Pancreas (tissue), 10 donors: ENCODE measurements at regions not wholly inside any gene's neighbourhood (a gene's known extent, or its start where the extent isn't known, plus 50 kb on each side); places are given as distances from the start of the nearest gene placed in this dataset.

Experiments used
- ATAC-seq, 4 donors: fragments of 200-7000 bp; cut with Tn5 transposase; one replicate each; pipeline versions ENCODE4 v1.8.0 to v1.9.1; 2020; ENCODE audit warnings: mild to moderate bottlenecking in 4 of 4, moderate library complexity in 4 of 4
- DNase-seq, 6 donors: peaks; one replicate each; pipeline ENCODE4 v3.0.0-alpha.2; 2020
- FAIRE-seq: peaks from 2 replicates; lab custom pipeline; 2012; peaks lifted over from hg19 to GRCh38; lab: Jason Lieb, UNC
- H3K27ac ChIP-seq, 4 donors: fragments of 200-600 bp; sonication (generic); 1 replicate in 3 of 4; 2 replicates in 1 of 4; pipeline versions ENCODE4 v1.5.0 to v1.8.0; 2020
- H3K27me3 ChIP-seq, 4 donors: fragments of 200-600 bp; one replicate each; pipeline ENCODE4 v1.8.0; 2021
- H3K36me3 ChIP-seq, 3 donors: fragments of 200-600 bp; sonication (generic) in 1 of 3; one replicate each; pipeline versions ENCODE4 v1.5.0 to v1.8.0; 2020 to 2021
- H3K4me1 ChIP-seq, 3 donors: fragments of 200-600 bp; one replicate each; pipeline ENCODE4 v1.8.0; 2021
- H3K4me3 ChIP-seq, 4 donors: fragments of 200-600 bp; sonication (generic) in 2 of 4; one replicate each; pipeline versions ENCODE4 v1.5.0 to v1.8.0; 2020 to 2021
- H3K9me3 ChIP-seq, 4 donors: fragments of 200-600 bp; one replicate each; pipeline ENCODE4 v1.8.0; 2021
- WGBS, 2 donors: extraction: QIAGEN DNeasy Blood & Tissue Kit; methylation state at CpG; one replicate each; pipeline ENCODE4 v1.1.7; 2013; 5-methylcytosine and 5-hydroxymethylcytosine counted together
- intact Hi-C, 3 donors: fragments of 100-400 bp; cut with DNase I; formaldehyde crosslinking; loops; one replicate each; pipeline versions ENCODE4 v1.11.1 to v1.14.2; 2022
- TF ChIP-seq, protein P1 (sequence below), 4 donors: fragments of 200-600 bp; sonication (generic) in 3 of 4; IDR thresholded peaks; one replicate each; pipeline versions ENCODE4 v1.5.0 to v1.8.0; 2021; ENCODE audit warnings: antibody characterized with exemption in 4 of 4
- donor health status: healthy with polysubstance abuse.
- donor health status: DM: no; HTN: no; CAD: no; lungs with moderate emphysema.
- donor health status: DM: no; HTN: no; CAD: no.
- donor health status: control.
- donor health status: control.
- donor health status: Bipolar disorder and iron deficiency.
- donor health status: DM: yes; HTN: yes; CAD: no.
- donor health status: DM: no; HTN: no; CAD: no.
- donor health status: DM: no; HTN: no; CAD: no.
- donor health status: DM: yes; HTN: yes; CAD: no.

- WGBS, 2 donors, result 67 to 75% methylated on average over 5 of the region's 5 CpGs
- ATAC-seq (peak in 1 of 4 donors; percentile 20), DNase-seq (no peak), FAIRE-seq (no peak)
- no peaks in the 10 kb centered on the region for H3K36me3 ChIP-seq
- TF ChIP-seq, protein P1, sequence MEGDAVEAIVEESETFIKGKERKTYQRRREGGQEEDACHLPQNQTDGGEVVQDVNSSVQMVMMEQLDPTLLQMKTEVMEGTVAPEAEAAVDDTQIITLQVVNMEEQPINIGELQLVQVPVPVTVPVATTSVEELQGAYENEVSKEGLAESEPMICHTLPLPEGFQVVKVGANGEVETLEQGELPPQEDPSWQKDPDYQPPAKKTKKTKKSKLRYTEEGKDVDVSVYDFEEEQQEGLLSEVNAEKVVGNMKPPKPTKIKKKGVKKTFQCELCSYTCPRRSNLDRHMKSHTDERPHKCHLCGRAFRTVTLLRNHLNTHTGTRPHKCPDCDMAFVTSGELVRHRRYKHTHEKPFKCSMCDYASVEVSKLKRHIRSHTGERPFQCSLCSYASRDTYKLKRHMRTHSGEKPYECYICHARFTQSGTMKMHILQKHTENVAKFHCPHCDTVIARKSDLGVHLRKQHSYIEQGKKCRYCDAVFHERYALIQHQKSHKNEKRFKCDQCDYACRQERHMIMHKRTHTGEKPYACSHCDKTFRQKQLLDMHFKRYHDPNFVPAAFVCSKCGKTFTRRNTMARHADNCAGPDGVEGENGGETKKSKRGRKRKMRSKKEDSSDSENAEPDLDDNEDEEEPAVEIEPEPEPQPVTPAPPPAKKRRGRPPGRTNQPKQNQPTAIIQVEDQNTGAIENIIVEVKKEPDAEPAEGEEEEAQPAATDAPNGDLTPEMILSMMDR (IDR thresholded peaks at IDR 0.05), result no peak
- no peaks in the 10 kb centered on the region for H3K4me1 ChIP-seq
- no peaks in the 10 kb centered on the region for H3K27me3 ChIP-seq
- no peak overlapping the region for H3K27ac ChIP-seq
- H3K4me3 ChIP-seq, result no peak overlapping the region
- H3K9me3 ChIP-seq, result no peaks in the 10 kb centered on the region
- intact Hi-C loops, result no loop called here
Measured at GRCh38 chr1:185426848-185427247, 109.8 kb upstream of the IVNS1ABP start.

GRCh38 chr1:185425163-185425562, 108.1 kb upstream of the IVNS1ABP start:
- Histone ChIP-seq H3K36me3 (no peaks in the 10 kb centered on the region), H3K4me3 (no peak overlapping the region), H3K27ac (no peak overlapping the region), H3K4me1 (no peaks in the 10 kb centered on the region), H3K9me3 (no peaks in the 10 kb centered on the region), H3K27me3 (no peaks in the 10 kb centered on the region)
- TF ChIP-seq, protein P1 (IDR thresholded peaks at IDR 0.05), result no peak
- FAIRE-seq (no peak), DNase-seq (no peak), ATAC-seq (no peak)
- intact Hi-C loops, result no loop called here
- 86 to 89% methylated on average over 3 of the region's 3 CpGs for WGBS, 2 donors

DNA sequence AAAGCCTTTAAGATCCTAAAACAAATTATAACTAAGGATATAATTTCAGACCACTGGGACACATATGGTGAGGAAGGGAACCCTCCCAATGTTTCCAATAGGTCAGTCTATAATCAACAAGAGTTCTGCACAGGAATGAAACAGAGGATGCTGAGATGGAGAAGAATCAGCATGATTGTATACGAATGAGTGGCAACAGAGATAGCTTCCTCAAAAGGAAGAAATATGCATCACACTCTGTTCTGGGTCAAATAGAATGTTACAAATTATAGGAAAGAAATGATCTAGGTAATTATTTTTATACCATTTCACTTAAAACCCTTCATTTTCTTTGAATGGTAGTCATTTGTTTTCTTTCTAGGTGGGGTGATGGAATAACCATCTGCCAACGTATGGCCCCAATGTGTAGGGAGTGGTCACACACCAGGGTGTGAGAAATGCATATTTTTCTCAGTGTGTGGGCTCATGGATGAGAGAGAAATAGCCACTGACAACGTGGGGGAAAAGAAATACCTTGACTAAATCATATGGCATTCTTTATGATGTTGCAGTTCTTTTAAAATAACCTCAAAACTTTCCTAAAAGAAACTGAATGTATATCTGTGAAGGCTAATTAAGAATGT, 104.6 kb upstream of the IVNS1ABP start:
- Histone ChIP-seq H3K4me3 (no peak overlapping the region), H3K27ac (no peak overlapping the region), H3K27me3 (no peaks in the 10 kb centered on the region), H3K36me3 (no peaks in the 10 kb centered on the region), H3K9me3 (no peaks in the 10 kb centered on the region), H3K4me1 (no peaks in the 10 kb centered on the region)
- ATAC-seq (no peak), DNase-seq (no peak), FAIRE-seq (no peak)
- TF ChIP-seq, protein P1 (IDR thresholded peaks at IDR 0.05), result no peak
- WGBS, 2 donors, result 51 to 57% methylated on average over 3 of the region's 3 CpGs
- intact Hi-C loops, result no loop called here

DNA sequence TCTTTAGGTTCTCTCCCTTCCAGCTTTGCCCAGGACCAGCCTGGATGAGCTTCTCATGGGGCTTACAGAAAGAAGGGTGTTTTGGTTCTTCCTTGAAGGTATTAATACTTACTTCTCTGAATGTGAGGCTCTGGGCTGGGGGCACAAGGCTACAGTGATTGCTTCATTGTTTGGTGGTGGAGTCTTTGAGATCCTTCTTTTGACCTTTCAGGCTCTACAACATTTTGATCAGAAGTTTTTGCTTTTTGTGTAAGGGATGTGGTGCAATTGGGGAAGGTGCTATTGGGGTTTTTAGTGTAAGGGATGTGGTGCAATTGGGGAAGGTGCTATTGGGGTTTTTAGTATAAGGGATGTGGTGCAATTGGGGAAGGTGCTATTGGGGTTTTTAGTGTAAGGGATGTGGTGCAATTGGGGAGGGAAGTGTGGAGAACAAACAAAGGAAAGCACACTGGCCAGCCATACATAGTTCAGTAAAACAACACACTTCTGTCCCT, 103.6 kb upstream of the IVNS1ABP start:
- Histone ChIP-seq H3K27me3 (no peaks in the 10 kb centered on the region), H3K4me3 (no peak overlapping the region), H3K36me3 (no peaks in the 10 kb centered on the region), H3K27ac (no peak overlapping the region), H3K4me1 (no peaks in the 10 kb centered on the region), H3K9me3 (no peaks in the 10 kb centered on the region)
- intact Hi-C loops, result no loop called here
- TF ChIP-seq, protein P1 (IDR thresholded peaks at IDR 0.05), result no peak
- ATAC-seq, result peak in 2 of 4 donors; percentile 21 to 46
- DNase-seq, result no peak
- no peak for FAIRE-seq

DNA sequence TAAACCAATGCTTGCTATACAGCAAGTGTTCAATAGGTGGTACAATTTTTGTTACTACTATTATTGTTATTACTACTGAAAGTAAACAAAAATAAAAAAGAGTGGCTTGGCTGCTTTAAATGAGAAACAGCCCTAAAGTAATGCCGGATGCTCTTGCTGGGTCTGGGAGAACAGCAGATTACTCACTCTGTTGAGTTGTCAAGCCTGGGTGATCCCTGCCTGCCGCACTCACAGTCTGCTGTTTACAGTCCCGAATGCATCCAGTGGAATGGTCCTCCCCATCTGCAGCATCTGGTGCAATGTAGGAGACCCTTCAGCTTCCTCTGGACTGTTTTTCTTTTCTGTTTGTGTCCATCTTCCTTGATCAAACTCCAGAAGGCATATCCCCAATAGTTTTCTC, 102.7 kb upstream of the IVNS1ABP start:
- Histone ChIP-seq H3K27me3 (no peaks in the 10 kb centered on the region), H3K27ac (no peak overlapping the region), H3K36me3 (no peaks in the 10 kb centered on the region), H3K4me3 (no peak overlapping the region), H3K9me3 (no peaks in the 10 kb centered on the region), H3K4me1 (no peaks in the 10 kb centered on the region)
- ATAC-seq, result no peak
- intact Hi-C loops, result no loop called here
- no peak for FAIRE-seq
- 31 to 93% methylated on average over 3 of the region's 3 CpGs for WGBS, 2 donors
- DNase-seq, result no peak
- TF ChIP-seq, protein P1 (IDR thresholded peaks at IDR 0.05), result no peak
